LNCaP clone FGC (cell line): ENCODE measurements at regions not wholly inside any gene's neighbourhood (a gene's known extent, or its start where the extent isn't known, plus 50 kb on each side); places are given as distances from the start of the nearest gene placed in this dataset.

ENCODE experiments used
- DNase-seq: peaks from one replicate; pipeline ENCODE4 v3.0.0-alpha.2; 2011; ENCODE audit warnings: low read depth
- H3K4me3 ChIP-seq: 2 replicates; pipeline ENCODE4 v1.5.1; 2011; ENCODE audit warnings: mild to moderate bottlenecking, low read depth, low read length, control low read depth
- TF ChIP-seq, protein P1 (sequence below): IDR thresholded peaks from 2 replicates; pipeline ENCODE4 v1.5.1; 2012; ENCODE audit warnings: mild to moderate bottlenecking; ENCODE audit not compliant: control insufficient read depth, insufficient read depth; ENCODE audit errors: extremely low read depth

GRCh38 chr7:84452618-84453017 lies 258.0 kb upstream of the SEMA3A start:
- H3K4me3 ChIP-seq = no peak overlapping the region
- TF ChIP-seq, protein P1, sequence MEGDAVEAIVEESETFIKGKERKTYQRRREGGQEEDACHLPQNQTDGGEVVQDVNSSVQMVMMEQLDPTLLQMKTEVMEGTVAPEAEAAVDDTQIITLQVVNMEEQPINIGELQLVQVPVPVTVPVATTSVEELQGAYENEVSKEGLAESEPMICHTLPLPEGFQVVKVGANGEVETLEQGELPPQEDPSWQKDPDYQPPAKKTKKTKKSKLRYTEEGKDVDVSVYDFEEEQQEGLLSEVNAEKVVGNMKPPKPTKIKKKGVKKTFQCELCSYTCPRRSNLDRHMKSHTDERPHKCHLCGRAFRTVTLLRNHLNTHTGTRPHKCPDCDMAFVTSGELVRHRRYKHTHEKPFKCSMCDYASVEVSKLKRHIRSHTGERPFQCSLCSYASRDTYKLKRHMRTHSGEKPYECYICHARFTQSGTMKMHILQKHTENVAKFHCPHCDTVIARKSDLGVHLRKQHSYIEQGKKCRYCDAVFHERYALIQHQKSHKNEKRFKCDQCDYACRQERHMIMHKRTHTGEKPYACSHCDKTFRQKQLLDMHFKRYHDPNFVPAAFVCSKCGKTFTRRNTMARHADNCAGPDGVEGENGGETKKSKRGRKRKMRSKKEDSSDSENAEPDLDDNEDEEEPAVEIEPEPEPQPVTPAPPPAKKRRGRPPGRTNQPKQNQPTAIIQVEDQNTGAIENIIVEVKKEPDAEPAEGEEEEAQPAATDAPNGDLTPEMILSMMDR = no peak
- DNase-seq = no peak

- TF ChIP-seq, protein P1 = no peak
- H3K4me3 ChIP-seq = no peak overlapping the region
- peak; percentile 82 for DNase-seq
Observed at GRCh38 chr7:84450772-84451171, 256.2 kb upstream of the SEMA3A start.

DNA sequence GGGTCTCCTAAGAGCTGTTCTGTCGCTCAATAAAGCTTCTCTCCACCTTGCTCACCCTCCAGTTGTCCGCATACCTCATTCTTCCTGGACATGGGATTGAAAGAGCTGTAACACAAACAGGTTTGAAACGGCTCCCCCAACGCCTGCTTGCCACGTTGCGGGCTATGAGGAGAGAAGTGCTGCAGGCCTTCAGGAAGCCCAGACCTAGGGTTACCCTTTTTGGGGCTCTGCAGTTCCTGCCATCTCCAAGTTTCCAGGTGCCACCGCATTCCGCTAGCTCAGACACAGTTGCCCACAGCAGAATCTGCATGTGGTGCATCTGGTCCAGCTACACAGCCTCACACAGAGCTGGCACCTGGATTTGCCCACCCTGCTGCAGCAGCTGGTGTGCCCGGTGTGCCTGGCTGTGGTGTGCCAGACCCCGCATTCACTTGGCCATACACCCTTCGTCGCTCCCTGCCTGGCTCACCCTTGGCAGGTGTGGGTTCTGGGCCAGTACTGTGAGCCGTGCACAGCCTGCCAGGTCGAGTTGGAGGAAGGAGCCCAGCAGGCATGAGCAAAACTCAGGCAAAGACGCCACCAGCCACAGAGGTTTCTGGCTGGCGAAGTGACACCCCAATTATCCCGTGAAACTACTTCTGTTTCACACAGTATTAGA lies 253.2 kb upstream of the SEMA3A start:
- H3K4me3 ChIP-seq = no peak overlapping the region
- no peak for DNase-seq
- TF ChIP-seq, protein P1 = no peak

GRCh38 chr7:84446991-84447480 lies 252.4 kb upstream of the SEMA3A start:
- TF ChIP-seq, protein P1 = no peak

GRCh38 chr7:84425702-84426259 lies 231.2 kb upstream of the SEMA3A start:
- TF ChIP-seq, protein P1 = no peak
- no peak overlapping the region for H3K4me3 ChIP-seq
- no peak for DNase-seq

More at GRCh38 chr7:84446991-84447480, 252.4 kb upstream of the SEMA3A start:
- no peak for DNase-seq
- no peak overlapping the region for H3K4me3 ChIP-seq

DNA sequence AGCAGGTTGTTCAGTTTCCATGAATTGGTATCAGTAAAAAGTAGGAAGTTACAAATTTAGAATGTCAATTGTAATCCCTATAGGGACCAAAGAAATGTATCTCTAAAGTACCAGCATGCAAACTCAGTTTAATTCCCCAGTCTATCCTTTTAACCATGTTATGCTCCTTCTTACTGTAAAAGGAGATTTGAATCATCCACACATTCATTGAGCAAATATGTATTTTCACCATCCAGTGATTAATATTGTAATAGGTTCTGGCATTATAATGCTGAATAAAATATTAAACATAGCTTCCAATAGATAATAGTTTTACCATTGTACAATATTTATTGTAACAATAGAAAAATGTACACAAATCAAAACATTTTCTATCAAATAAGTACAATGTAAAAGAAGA lies 228.2 kb upstream of the SEMA3A start:
- no peak for DNase-seq
- no peak overlapping the region for H3K4me3 ChIP-seq
- TF ChIP-seq, protein P1 = no peak
